ENCODE measurements at regions not wholly inside any gene's neighbourhood (a gene's known extent, or its start where the extent isn't known, plus 50 kb on each side); places are given as distances from the start of the nearest gene placed in this dataset.

DNA sequence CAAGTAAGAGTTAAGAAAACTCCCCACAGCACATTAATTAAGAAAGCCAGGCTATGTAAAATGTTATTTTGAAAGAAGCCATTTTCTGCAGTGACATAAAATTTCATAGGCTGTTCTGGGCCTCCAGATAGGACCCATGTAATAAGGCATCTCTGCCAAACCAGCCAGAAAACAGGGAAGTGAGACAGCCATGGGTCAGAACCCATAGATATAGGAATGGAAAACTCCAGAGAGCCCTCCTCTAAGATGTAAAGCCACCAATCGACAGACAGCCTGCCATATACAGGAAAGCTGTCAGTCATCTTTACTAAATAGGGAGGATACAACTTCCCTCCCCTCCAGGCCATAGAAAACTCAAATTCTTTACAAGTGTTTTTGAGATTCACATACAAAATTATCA is 493.3 kb downstream of the COG6 start (continued):
- no peak for TF ChIP-seq ZNF317 (CRISPR knock-in tag; IDR thresholded peaks at IDR 0.05; ENCODE audit: borderline replicate concordance, low read depth)
- TF ChIP-seq FOXK1 (CRISPR knock-in tag; IDR thresholded peaks at IDR 0.05) = no peak
- no peak for TF ChIP-seq MAX (CRISPR knock-in tag; IDR thresholded peaks at IDR 0.05)
- TF ChIP-seq, protein P1, sequence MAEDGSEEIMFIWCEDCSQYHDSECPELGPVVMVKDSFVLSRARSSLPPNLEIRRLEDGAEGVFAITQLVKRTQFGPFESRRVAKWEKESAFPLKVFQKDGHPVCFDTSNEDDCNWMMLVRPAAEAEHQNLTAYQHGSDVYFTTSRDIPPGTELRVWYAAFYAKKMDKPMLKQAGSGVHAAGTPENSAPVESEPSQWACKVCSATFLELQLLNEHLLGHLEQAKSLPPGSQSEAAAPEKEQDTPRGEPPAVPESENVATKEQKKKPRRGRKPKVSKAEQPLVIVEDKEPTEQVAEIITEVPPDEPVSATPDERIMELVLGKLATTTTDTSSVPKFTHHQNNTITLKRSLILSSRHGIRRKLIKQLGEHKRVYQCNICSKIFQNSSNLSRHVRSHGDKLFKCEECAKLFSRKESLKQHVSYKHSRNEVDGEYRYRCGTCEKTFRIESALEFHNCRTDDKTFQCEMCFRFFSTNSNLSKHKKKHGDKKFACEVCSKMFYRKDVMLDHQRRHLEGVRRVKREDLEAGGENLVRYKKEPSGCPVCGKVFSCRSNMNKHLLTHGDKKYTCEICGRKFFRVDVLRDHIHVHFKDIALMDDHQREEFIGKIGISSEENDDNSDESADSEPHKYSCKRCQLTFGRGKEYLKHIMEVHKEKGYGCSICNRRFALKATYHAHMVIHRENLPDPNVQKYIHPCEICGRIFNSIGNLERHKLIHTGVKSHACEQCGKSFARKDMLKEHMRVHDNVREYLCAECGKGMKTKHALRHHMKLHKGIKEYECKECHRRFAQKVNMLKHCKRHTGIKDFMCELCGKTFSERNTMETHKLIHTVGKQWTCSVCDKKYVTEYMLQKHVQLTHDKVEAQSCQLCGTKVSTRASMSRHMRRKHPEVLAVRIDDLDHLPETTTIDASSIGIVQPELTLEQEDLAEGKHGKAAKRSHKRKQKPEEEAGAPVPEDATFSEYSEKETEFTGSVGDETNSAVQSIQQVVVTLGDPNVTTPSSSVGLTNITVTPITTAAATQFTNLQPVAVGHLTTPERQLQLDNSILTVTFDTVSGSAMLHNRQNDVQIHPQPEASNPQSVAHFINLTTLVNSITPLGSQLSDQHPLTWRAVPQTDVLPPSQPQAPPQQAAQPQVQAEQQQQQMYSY (CRISPR knock-in tag; IDR thresholded peaks at IDR 0.05) = no peak

DNA sequence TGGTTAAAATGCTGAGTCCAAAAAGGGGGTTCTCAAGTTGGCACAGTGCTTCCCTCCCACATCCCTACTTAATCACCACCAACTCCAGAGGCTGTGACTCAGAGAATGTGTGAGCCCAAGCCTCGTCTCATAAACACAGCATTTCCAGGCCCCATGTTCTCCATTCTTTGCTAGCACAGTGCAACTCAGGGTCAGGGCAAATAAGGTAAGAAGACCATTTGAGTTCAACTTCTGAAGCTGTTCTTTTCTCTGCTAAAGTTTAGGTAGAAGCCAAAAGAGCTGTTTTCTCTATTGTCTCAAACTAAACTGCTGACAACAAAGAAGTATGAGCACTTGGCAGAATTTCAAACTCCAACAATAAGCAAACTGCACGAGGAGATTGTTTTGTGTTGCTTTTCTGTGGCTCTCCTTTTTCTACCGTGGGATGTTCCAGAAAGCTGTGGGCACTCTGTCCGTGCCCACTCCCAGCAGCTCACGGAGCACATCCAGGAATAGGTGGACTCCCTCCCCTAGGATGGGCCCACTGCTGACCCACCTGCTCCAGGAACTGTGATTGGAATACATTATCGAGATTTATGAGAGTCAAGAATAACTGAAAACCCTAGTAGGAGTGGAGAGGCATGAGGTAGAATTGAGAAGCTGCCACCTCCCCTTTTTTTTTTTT is 494.3 kb downstream of the COG6 start:
- Mint-ChIP-seq H3K27me3 (ENCODE audit: low read depth) (no peaks in the 10 kb centered on the region; the same call in 1 of the 2 replicates), H3K4me1 (peaks cover 10% of the 10 kb centered on the region; the same call in 1 of the 2 replicates), H3K27ac (no peak overlapping the region), H3K36me3 (no peaks in the 10 kb centered on the region), H3K9me3 (no peaks in the 10 kb centered on the region), H3K4me3 (no peak overlapping the region)
- no peak for ATAC-seq
- no peak for TF ChIP-seq ZNF423 (CRISPR knock-in tag; IDR thresholded peaks at IDR 0.05)
- no peak for TF ChIP-seq ZSCAN18 (CRISPR knock-in tag; IDR thresholded peaks at IDR 0.05)
- no peak for TF ChIP-seq E2F5 (CRISPR knock-in tag; IDR thresholded peaks at IDR 0.05)
- TF ChIP-seq, protein P2, sequence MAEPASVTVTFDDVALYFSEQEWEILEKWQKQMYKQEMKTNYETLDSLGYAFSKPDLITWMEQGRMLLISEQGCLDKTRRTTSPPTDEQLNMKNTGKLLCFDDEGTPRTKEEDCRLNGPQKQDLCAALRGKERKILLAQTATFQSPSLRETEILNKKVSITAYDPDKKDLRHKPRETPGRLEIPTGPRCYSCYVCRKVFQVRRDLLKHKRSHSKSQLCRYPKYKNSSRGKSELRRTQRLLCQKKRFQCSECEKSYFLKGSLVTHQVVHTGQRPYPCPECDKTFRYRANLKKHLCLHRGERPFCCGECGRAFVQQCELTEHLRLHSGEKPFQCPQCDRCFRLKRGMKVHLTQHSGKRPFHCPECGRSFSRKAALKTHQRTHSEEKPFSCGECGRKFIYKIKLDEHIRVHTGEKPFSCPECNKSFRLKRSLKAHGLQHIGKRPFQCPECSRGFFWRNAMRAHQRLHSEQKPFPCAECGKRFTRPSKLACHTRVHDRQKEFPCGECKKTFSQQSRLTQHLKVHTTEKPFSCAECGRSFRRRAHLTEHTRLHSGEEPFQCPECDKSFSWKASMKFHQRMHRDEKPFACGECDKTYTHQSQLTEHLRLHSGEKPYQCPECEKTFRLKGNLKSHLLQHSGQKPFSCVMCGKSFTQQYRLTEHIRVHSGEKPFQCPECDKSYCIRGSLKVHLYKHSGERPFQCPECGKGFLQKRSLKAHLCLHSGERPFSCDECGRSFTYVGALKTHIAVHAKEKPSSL (CRISPR knock-in tag; conservative IDR thresholded peaks at IDR 0.05) = no peak
- no peak for TF ChIP-seq SMAD3 (CRISPR knock-in tag; IDR thresholded peaks at IDR 0.05; ENCODE audit: borderline replicate concordance)
- no peak for DNase-seq (ENCODE audit: low spot score)
- ChIA-PET CTCF (no interaction called here), POLR2A (no interaction called here)

DNA sequence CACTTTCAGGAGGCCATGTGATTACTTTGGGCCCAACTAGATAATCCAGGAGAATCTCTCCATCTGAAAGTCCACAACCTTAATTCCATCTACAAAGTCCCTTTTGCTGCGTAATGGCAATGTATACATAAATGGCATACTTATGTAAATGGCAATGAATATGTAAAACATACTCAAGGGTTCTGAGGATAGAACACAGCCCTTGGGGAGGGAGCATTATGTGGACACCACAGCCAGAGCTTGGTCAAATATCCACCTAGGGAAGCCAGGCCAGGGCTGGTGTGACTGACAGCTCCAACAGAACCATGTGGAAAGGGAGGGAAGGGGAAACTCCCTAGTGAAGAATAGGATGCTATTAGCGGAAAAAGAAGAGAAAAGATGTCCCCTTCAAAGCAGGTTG is 496.2 kb downstream of the COG6 start:
- H3K27me3 Mint-ChIP-seq (ENCODE audit: low read depth) = no peaks in the 10 kb centered on the region; the same call in 1 of the 2 replicates
- ATAC-seq (no peak), DNase-seq (ENCODE audit: low spot score) (no peak)
- H3K4me1 Mint-ChIP-seq = peaks cover 10% of the 10 kb centered on the region; the same call in 1 of the 2 replicates
- H3K4me3 Mint-ChIP-seq = no peak overlapping the region
- no peak overlapping the region for H3K27ac Mint-ChIP-seq
- no peaks in the 10 kb centered on the region for H3K9me3 Mint-ChIP-seq
- H3K36me3 Mint-ChIP-seq = no peaks in the 10 kb centered on the region
- ChIA-PET POLR2A (no interaction called here), CTCF (no interaction called here)
- no peak for TF ChIP-seq JUN (CRISPR knock-in tag; IDR thresholded peaks at IDR 0.05)
- TF ChIP-seq MXD4 (CRISPR knock-in tag; IDR thresholded peaks at IDR 0.05; ENCODE audit: borderline replicate concordance) = no peak
- TF ChIP-seq, protein P3, sequence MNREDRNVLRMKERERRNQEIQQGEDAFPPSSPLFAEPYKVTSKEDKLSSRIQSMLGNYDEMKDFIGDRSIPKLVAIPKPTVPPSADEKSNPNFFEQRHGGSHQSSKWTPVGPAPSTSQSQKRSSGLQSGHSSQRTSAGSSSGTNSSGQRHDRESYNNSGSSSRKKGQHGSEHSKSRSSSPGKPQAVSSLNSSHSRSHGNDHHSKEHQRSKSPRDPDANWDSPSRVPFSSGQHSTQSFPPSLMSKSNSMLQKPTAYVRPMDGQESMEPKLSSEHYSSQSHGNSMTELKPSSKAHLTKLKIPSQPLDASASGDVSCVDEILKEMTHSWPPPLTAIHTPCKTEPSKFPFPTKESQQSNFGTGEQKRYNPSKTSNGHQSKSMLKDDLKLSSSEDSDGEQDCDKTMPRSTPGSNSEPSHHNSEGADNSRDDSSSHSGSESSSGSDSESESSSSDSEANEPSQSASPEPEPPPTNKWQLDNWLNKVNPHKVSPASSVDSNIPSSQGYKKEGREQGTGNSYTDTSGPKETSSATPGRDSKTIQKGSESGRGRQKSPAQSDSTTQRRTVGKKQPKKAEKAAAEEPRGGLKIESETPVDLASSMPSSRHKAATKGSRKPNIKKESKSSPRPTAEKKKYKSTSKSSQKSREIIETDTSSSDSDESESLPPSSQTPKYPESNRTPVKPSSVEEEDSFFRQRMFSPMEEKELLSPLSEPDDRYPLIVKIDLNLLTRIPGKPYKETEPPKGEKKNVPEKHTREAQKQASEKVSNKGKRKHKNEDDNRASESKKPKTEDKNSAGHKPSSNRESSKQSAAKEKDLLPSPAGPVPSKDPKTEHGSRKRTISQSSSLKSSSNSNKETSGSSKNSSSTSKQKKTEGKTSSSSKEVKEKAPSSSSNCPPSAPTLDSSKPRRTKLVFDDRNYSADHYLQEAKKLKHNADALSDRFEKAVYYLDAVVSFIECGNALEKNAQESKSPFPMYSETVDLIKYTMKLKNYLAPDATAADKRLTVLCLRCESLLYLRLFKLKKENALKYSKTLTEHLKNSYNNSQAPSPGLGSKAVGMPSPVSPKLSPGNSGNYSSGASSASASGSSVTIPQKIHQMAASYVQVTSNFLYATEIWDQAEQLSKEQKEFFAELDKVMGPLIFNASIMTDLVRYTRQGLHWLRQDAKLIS (CRISPR knock-in tag; IDR thresholded peaks at IDR 0.05; ENCODE audit: borderline replicate concordance) = no peak
- TF ChIP-seq, protein P4, sequence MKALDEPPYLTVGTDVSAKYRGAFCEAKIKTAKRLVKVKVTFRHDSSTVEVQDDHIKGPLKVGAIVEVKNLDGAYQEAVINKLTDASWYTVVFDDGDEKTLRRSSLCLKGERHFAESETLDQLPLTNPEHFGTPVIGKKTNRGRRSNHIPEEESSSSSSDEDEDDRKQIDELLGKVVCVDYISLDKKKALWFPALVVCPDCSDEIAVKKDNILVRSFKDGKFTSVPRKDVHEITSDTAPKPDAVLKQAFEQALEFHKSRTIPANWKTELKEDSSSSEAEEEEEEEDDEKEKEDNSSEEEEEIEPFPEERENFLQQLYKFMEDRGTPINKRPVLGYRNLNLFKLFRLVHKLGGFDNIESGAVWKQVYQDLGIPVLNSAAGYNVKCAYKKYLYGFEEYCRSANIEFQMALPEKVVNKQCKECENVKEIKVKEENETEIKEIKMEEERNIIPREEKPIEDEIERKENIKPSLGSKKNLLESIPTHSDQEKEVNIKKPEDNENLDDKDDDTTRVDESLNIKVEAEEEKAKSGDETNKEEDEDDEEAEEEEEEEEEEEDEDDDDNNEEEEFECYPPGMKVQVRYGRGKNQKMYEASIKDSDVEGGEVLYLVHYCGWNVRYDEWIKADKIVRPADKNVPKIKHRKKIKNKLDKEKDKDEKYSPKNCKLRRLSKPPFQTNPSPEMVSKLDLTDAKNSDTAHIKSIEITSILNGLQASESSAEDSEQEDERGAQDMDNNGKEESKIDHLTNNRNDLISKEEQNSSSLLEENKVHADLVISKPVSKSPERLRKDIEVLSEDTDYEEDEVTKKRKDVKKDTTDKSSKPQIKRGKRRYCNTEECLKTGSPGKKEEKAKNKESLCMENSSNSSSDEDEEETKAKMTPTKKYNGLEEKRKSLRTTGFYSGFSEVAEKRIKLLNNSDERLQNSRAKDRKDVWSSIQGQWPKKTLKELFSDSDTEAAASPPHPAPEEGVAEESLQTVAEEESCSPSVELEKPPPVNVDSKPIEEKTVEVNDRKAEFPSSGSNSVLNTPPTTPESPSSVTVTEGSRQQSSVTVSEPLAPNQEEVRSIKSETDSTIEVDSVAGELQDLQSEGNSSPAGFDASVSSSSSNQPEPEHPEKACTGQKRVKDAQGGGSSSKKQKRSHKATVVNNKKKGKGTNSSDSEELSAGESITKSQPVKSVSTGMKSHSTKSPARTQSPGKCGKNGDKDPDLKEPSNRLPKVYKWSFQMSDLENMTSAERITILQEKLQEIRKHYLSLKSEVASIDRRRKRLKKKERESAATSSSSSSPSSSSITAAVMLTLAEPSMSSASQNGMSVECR (CRISPR knock-in tag; IDR thresholded peaks at IDR 0.05; ENCODE audit: borderline replicate concordance) = no peak
- TF ChIP-seq MAX (CRISPR knock-in tag; IDR thresholded peaks at IDR 0.05) = no peak
- TF ChIP-seq KAT7 (CRISPR knock-in tag; IDR thresholded peaks at IDR 0.05; ENCODE audit: borderline replicate concordance) = no peak
